HuH-7 (cell line): ENCODE measurements at regions not wholly inside any gene's neighbourhood (a gene's known extent, or its start where the extent isn't known, plus 50 kb on each side); places are given as distances from the start of the nearest gene placed in this dataset.

Experiments used
- DNase-seq: peaks from one replicate; pipeline ENCODE4 v3.0.0; 2011; ENCODE audit warnings: low spot score

DNA sequence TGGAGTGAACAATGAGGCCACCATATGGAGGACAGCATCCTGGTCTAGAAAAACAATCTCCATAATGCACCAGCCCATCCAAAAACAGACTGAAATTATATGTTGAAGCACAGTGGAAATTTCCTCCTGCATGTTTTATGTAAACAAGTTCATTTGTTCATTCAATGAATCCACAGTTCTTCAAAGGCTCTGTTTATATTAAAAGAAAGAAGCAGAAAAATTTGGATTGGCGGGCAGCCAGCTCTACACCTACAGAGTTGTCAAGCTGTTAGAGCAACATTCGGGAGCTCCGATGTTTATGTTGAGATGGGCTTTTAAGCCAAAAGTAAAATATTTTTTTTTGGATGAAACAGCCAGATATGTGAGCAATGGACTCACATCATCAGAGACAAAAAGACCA is 395.3 kb upstream of the SULF2 start:
- no peak for DNase-seq

DNA sequence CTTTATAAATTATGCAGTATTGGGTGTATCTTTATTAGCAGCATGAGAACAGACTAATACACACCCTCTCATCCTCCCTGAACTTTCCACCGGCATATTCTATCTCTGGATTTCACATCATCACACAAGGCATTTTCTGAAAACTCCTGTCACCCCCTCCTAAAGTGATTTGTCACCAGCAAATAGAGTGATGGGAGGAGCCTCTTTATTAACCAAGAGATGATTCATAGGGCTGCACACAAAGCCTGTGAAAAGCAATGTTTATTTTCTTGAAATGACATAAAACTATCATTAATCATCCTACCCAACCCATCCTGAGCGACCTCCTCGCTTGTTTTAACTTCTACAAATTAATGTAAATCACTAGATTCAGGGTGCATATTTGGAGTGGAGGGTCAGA is 394.7 kb upstream of the SULF2 start:
- no peak for DNase-seq

DNA sequence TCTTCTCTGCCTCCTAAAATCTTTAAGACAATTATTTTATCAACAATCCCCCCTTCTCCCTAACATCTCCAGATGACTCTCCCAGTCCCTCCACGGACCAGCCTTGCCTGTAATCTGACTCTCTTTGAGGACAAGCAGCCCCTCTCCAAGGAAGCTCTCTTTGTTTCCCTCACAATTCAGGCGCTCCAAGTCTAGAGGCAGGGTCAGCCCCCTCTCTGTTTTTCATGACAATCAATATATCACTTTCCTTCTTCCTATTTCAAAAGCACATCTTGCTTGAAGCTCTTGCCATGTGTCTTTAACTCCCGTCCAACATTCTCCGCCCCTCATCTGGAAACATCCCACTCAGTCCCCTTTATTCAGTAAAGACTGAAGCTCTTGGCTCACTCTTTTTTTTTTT is 393.4 kb upstream of the SULF2 start:
- DNase-seq = no peak

DNA sequence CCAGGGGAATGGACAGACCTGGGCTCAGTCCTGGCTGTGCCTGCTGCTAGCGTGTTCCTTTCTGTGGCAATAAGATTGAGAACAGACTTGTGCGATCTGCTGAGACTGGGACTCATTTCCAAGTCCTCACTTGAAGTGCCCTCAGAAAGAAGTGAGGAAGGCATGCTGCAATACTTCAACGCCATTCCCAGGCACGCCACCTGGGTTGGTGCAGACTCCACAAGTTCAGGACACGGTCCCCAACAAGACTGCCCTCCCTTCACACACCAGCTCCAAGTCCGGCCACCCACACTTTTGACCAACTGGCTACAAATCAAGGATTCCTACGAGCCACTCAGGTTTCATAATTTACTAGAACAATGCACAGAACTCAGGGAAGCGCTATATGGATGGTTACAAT is 391.8 kb upstream of the SULF2 start:
- no peak for DNase-seq

DNA sequence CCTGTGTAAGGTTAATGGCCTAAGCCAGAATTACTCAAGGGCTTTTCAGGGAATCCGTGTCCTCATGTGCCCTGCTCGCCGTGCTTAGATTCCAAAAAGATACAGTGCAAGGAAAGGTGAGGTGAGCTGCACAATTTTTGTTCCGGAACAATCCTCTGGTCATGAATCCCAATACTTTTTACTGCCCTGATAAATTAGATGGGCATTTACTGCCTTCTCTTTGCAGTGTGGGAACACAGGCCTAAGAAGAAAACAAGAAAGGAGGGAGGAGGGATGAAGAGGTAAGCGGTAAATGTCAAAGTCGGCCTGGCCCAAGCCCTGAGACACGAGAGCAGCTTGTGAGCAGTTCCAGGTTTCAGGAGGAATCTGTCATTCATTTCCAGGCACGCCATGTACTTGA is 390.9 kb upstream of the SULF2 start:
- no peak for DNase-seq

DNA sequence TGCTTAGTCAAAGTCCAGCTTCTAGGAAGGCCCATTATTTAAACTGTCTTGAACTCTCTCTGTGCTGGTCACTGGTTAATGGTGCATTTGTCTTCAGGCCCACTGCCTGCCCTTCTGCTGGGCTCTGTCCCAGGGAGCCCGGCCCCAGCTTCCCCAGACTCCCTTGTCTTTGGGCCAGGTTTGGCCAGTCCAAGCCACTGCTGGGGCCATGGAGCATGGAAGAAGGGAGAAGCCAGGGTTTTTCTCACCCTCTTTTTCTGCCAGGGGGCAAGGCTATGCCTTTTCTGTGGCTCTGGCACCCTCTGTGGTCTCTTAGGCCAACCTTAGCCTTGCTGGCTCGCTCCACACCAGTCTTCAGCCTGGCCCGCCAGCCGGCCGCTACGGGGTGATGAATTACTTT is 390.0 kb upstream of the SULF2 start:
- DNase-seq = no peak

DNA sequence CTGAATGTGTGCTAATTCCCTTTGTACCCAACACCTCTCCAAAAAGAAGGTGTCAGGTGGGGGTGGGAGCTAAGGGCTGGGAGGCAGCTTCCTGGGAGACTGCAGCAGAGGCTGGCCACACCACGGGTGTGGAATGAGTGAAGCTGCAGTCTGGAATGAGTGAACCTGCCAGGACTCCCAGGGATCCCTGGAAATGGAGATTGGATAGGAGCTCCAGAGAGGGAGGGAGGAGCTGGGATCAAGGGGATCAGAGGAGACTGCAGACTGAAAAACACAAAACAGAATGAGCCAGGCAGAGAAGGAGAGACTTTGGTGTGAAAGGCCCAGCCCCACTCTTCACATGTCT is 387.0 kb upstream of the SULF2 start:
- DNase-seq = no peak

DNA sequence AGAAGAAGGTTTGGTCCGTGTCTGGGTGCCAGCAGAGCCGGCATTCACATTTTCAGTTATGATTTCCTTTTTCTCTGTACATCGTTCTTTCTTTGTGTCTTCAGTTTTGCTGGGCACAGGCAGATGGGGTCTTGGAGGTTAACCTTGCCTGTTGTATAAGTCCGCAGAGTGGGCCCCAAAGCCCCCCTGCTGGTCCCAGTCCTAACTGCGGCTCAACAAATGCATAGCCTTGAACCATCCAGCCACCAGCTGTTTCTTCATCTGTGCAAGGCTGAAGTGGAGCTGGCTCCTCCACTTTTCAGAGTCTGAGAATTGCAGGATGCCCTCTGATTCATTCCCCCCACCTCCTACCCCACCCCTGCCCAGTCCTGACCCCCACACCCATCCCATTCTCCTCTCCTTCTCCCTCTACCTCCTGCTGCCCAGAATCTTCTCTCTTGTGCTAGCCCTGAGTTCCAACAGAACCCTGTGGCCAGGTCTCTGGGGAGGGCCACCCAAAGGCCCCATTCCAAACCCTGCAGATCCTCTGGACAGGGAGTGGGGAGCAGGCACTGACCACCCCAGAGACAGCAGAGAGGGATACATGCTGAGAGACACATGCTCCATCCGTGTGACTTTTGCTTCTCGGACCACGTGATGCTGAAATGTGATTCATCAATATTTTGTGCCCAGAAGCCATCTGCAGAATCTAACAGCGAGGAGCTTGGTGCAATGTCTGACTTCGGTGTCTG is 386.5 kb upstream of the SULF2 start:
- DNase-seq = no peak

DNA sequence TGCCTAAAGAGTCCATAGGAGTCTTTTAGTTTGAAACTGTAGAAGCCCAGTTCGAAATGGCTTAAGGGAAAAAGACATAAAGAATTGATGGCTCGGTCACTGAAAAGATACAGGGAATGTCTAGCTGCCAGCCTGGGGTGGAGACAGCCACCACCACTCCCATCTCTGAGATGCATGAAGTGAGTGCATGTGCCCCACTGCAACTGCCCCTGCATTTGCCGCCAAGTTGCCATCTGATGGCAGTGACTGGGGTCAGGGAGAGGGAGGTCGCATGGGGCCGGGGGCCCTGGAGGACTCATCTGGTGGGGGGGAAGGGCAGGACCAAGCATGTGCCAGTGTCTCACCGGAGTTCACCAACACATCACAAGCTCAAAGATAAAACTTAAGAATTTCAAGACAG is 385.8 kb upstream of the SULF2 start:
- no peak for DNase-seq

DNA sequence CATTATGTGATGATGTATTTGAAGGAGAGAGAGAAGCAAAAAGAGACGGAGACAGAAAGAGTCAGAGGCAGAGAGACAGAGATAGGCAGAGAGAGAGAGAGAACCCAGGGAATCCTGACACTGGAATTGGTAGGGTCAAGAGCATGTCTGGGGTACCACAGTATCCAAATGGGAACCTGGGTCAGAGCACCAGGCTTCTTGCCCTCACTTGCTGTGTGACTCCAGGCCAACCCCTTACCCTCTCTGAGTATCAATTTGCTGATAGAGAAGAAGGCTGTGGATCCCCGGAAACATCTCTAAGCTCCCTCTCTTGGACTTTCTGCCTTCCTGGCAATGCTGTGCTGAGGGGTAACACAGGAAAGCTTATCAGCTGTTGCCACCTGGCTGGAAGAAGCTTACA is 385.3 kb upstream of the SULF2 start:
- DNase-seq = no peak

DNA sequence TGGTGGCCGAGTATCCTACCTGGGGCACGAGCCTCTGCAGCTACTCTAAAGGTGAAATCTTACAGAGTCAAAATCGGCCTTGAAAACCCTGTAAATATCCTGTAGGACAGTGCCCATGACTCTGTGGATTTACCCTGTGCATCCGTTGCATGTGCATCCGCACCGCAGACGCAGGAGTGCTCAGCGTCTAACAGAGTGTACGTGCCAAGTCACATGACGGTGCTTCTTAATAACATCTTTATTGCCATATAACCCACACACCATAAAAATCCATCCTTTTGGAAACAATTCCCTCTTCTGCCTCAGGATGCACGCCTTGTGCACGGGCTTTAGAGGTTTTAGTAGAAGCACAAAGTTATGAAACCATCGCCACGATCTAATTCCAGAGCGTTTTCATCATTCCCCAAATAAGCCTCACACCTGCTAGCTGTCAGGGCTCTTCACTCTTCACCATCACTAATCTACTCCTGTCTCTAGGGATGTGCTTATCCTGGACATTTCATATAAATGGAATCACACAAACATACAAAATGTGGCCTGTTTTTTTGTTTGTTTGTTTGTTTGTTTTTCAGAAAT is 384.5 kb upstream of the SULF2 start:
- no peak for DNase-seq

DNA sequence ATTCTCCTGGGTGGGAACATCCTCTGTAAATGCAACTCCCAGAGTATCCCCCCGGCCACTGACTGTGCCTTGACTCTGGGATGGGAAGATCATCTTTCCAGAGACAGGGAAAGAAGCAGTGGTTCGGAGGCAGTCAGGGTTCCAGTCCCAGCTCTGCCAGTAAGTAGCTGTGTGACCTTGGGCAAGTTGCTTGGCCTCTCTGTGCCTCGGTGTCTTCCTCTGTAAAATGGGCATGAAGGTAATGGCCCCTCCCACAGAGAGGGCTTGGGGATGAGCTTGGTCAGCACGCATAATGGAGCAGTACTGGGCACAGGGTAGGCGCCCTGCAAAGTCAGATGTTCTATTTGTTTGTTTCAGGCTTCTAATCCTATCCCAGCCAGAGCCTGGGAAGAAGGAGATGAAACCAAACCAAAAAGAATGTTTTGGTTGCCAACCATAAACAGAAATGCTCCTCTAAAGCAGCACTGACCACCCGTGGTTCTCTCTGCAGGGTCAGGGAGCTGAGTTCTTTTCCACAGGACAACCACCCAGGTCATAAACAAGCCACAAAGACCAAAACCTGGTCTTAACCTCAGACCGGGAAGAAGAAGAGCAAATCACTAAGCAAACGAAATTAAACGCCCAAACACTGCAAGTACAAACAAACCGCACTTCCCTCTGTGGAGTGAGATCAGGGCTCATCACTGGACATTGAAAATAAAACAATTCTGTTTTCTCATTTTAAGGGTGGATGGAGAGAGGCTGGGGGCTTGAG is 381.0 kb upstream of the SULF2 start:
- no peak for DNase-seq

DNA sequence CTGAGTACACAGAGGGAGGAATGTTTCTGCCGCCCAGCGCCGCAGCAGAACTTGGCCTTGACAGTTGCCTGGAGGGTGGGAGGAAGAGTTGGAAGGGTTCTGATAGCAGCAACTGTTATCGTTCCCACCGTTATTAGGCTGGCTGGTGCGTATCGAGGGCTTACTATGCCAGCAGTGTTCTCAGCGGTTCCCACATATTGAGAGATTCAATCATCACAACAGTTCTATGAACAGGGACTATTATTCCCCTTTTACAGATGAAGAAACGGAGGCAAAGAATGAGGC is 380.1 kb upstream of the SULF2 start:
- DNase-seq = no peak

DNA sequence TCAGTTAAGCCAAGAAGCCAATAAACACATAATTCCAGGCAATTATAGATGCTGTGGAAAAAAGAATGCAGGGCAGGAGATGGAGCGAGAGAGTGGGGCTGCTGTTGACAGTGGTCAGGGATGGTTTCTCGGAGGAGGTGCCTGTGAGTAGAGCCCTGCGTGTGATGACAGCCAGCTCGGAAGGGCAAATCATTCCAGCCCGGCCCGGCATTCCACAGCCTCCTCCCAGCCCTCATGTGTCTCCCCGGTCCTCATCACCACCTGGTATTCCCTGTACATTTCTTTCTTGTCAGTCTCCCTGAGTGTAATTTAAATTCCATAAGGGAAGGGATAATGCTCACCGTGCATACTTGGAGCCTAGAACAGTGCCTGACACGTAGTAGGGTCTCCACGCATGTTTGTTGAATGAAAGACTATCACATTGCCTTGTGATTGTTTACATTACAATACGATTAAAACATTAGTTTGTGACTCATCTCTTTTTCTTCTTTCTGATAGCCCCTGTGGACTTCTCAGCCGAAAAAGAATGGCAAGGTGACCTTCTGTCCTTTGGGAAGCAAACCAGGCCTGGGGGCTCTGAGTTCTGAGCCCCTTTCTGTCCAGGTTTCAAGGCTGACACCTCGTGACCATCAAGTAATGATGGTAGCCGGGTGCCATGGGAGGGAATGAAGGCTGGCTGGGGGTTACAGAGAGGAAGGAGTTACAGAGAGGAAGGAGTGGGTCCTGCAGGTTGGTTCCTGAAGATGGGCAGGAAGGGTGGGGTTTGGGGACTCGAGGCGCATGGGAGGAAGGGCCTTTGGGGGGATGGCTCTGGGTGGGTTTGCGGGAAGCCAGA is 379.5 kb upstream of the SULF2 start:
- DNase-seq = no peak

DNA sequence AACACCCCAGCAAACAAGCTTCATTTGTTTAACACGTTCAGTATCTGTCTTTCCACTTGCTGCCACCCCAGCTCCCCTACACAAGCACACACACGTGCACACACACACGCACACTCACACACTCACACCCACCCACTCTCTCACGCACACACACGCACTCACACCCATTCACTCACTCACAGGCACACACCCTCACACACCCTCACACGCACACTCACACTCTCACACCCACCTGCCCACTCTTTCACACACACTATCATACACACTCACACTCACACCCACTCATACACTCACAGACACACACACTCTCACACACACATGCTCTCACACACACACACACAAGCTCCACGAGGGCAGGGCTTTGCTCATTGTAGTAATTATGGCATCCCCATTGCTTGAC is 378.8 kb upstream of the SULF2 start:
- no peak for DNase-seq

DNA sequence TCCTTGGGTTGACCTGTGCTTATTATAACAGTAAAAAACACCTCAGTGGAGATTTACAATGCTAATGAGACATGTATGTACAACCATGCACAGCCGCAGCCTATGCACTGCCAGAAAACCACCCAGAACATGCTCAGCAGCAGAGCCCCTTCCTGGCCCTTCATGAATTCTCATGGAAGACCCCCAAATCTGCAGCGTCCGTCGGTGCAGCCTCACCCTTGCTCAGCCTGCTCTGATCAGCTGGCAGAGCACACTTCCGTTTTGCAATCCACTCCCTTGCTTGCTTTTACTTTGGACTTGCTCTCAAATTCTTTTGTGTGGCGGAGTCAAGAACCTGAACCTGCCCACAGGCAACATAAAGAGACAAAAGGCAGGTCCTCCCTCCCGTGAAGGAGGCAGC is 378.2 kb upstream of the SULF2 start:
- no peak for DNase-seq

DNA sequence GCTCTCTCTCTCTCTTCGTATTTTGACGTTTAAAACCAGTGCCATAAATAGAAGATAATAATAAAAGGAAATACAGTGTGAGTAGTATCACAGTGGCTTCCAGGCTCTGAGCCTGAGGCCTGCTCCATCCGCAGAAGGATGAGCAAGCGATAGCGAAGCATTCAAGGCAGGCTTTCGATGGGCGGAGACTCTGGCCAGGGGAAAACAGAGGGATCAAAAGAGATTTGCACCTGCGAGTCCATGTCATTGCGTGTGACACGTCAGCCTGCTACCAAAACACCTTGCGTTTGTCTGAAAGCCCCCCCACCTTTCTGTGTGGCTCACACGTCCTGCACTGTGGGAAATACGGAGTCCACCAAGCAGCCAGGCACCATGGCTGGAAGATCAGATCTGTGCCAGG is 377.3 kb upstream of the SULF2 start:
- DNase-seq = no peak

DNA sequence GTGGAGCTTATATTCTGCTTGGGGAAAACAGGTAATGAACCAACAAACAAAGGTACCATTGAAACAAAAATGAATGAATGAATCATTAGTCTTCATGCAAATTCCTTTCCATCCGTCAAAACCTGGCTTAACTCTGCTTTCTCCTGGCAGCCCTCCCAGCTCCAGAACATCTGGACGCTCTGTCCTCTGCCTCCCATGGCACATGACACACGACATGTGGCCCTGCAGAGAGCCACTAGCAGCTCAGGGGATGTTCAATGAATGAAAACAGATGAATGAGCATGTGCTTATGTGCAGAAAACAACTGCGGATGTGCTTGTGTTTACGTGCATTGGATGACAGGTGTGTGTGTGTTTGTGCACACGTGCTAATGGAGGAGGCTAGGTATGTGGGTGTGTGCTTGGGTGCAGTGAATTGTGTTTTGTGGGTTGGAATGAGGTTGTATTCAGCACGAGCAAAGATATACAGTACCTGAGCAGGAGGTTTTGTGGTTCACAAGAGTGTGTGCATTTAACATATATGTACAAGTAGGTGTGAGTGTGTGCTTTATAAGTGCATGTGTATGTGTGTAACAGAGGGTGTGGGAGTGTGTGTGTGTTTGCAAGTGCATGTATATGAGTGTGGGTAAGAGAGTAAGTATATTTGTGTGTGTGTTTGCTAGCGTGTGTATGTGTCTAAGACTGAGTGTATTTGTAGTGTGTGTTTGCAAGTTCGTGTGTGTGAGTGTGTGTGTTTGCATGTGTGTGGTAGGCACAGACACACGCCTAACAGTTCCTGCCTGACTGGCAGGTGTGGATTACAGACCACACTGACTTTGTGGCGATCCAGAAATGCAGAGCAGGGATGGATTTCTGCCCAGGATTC is 374.1 kb upstream of the SULF2 start:
- no peak for DNase-seq

DNA sequence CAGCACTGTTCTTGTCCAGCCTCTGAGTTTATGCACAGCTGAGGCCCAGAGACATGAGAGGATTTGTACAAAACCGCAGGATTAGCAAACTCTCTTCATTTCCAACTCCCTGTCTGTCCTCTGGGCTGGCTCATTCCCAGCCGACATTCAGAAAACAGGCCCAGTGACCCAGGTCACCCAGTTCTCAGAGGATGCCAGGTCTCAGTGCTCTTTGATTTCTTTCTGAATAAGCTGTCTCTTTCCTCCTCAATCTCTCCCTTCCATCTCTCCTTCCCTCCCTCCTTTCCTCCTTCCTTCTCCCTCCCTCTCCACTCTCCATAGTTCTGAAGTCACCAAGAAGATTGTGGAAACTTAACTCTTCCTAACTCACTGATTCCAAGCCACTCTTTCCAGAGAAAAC is 372.7 kb upstream of the SULF2 start:
- DNase-seq = no peak

DNA sequence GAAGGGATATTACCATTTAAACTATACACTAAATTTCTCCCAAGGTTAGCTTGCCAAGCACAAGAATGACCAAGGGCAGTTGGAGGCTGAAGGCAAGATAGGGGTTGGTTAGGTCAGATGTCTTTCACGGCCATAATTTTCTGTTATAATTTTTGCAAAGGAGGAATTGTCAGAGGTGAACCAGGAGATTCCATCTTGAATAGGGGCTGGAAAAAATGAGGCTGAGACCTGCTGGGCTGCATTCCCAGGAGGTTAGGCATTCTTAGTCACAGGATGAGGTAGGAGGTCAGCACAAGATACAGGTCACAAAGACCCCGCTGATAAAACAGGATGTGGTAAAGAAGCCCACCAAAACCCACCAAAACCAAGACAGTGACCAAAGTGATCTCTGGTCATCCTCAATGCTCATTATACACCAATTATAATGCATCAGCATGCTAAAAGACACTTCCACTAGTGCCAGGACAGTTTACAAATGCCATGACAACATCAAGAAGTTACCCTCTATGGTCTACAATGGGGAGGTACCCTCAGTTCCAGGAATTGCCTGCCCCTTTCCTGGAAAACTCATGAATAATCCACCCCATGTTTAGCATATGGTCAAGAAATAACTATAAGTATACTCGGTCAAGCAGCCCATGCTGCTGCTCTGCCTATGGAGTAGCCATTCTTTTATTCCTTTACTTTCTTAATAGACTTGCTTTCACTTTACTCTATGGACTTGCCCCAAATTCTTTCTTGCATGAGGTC is 371.8 kb upstream of the SULF2 start:
- no peak for DNase-seq

DNA sequence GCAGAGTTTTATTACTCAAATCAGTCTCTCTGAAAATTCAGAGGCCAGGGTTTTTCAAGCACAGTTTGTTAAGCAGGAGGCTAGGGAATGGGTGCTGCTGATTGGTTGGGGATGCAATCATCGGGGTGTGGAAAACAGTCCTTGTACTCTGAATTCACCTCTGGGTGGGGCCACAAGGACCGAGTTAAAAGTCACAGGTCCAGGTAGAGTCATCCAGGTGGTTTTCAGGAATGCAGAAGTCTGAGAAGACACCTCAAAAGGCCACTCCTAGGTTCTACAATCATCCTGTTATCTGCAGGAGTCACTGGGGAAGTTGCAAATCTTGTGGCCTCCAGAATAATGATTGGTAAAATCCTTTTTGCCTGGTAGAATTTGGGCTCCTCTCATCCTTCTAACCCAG is 371.2 kb upstream of the SULF2 start:
- no peak for DNase-seq
